HG03558 (cell line): ENCODE measurements at regions not wholly inside any gene's neighbourhood (a gene's known extent, or its start where the extent isn't known, plus 50 kb on each side); places are given as distances from the start of the nearest gene placed in this dataset.
"Not testable (repeated sequence)": the region's sequence is repeated elsewhere in the genome, so short reads cannot be mapped to it uniquely, and the experiment has no call there.

ENCODE experiments used
- ATAC-seq: cut with Tn5 transposase; IDR thresholded peaks from one replicate; pipeline ENCODE4 v1.9.1; 2021; ENCODE audit warnings: moderate number of reproducible peaks; ENCODE audit not compliant: unreplicated experiment; ENCODE audit errors: extremely low read depth

- ATAC-seq: no peak
Observed at GRCh38 chr18:43932140-43932539, 654.9 kb upstream of the SYT4 start.

- no peak for ATAC-seq
Observed at GRCh38 chr18:43933177-43933576, 655.9 kb upstream of the SYT4 start.

DNA sequence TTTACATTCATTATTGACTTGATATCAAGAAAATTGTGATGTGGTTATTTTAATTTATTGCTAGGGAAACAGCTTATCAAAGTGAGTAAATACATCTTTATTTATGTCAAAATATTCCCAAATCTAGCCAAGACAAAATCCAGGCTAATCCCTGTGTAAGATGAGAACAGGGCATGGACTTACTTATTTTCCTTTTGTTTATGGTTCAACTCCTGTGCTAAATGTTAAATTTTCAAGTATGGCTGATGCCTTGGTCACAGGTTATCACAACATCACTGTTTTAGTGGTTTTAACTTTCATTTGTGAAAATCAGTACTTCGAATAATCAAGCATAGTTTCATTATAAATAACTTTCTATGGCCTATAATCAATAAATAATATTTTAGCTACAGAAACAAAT, 657.0 kb upstream of the SYT4 start:
- ATAC-seq: no peak

GRCh38 chr18:43934781-43935471, 657.6 kb upstream of the SYT4 start:
- no peak for ATAC-seq

DNA sequence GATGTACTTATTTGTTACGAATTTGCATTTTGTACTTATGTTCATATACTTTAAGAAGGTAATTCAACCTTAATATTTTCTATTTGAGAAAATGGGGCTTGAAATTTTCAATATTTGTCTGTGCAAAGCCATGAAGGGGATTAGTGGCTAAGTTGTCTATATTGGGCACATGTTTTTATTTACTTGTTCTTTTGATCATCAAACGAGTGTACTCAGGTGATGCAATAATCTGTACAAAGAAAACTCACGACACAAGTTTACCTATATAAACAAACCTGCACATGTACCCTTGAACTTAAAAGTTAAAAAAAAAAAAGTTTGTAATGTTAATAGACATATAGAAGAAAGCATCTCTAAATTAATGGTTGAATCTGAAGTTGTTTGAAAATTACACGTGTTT, 658.9 kb upstream of the SYT4 start:
- ATAC-seq: no peak

DNA sequence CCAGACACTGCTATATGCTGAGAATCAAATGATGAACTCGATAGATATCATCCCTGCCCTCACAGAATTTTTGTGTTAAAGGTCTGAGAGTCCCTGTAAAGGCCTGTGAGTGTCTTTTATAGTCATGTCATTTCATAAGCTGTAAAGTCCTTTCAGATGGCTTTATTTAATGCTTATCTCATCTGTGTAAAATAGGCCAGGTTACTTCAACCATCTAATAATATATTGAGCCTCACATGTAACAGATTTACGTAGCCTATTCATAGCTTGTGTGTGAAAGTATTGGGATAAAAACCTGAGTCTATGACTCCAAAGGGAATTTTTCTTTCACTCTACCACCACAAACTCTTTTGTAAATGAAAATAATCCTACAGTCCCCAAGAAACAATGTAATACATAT, 672.0 kb upstream of the SYT4 start:
- no peak for ATAC-seq

DNA sequence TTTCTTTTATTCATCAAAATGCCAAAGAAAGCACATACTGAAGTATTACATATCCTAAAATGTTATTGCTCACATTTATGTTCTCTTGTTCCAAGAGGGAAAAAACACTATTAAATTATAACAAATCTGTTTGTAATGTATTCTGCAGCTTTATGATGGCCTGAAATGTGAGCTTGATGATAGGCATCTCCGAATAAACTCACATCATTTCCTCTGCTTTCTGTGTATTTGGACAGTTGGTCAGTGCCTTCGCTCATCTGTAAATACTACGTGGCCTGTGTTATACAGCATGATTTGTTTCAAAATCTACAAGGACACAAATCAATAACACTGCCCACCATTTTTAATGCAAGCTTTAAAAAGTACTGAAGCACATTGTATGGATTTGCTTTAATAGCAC, 672.8 kb upstream of the SYT4 start:
- ATAC-seq: no peak

DNA sequence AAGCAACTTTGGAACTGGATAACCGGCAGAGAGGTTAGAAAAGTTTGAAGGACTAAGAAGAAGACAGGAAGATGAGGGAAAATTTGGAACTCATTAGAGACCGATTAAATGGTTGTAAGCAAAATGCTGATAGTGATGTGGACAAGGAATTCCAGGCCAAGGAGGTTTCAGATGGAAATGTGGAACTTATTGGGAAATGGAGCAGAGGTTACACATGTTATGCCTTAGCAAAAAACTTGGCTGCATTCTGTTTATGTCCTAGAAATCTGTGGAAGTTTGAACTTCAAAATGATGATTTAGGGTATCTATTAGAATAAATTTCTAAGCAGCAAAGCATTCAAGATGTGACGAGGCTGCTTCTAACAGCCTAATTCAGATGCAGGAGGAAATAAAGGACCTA, 675.1 kb upstream of the SYT4 start:
- no peak for ATAC-seq

- no peak for ATAC-seq
Observed at GRCh38 chr18:43961722-43962121, 684.4 kb upstream of the SYT4 start.

DNA sequence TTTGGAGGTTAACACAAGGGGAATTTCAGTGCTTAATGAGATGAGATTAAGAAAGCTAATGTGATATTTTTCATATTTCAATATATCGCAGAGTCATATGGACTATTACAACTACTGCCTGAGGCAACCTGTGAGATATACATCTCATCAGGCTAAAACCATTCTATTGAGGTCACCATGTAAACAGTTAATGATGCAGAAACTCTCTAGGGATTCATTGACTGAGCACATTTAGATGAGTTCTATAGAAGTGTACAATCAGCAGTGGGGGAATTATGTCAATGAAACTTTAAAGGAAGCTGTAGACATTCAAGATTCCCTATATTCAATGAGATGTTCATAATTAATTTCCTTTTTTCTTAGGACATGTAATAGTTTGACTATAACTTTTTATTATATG, 687.4 kb upstream of the SYT4 start:
- ATAC-seq: no peak

- ATAC-seq: no peak
Observed at GRCh38 chr18:43965691-43966090, 688.4 kb upstream of the SYT4 start.

DNA sequence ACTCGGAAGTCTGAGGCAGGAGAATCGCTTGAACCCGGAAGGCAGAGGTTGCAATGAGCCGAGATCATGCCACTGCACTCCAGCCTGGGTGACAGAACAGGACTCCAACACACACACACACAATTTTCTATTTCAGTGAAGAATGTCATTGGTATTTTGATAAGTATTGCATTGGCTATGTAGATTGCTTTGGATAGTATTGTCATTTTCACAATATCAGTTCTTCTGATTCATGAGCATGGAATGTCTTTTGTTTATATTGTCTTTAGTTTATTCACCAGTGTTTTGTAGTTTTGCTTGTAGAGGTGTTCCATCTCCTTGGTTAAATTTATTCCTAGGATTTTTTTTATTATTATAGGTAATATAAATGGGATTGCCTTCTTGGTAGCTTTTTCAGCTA, 693.4 kb upstream of the SYT4 start:
- no peak for ATAC-seq

- no peak for ATAC-seq
Observed at GRCh38 chr18:43978174-43978573, 700.9 kb upstream of the SYT4 start.

DNA sequence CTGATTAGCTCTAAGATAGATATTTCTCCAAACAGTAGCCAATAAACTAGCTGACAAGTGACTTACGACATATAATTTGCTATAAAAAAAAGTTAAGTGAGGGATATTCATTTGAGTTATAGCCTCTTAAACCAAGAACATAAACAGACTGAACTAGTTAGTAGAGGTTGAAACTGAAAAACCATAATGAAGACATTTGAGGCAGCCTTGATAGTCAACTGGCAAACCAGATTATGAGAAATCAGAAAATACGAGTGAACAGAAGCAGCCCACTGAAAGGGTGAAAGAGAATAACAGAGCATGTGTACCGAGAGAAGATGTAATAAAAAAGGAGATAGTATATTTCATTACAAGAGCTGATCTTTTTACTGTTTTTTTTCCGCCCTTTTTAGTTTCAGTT, 698.1 kb upstream of the SETBP1 start:
- ATAC-seq: no peak

GRCh38 chr18:43987061-43987460, 693.6 kb upstream of the SETBP1 start:
- ATAC-seq: not testable (repeated sequence)

DNA sequence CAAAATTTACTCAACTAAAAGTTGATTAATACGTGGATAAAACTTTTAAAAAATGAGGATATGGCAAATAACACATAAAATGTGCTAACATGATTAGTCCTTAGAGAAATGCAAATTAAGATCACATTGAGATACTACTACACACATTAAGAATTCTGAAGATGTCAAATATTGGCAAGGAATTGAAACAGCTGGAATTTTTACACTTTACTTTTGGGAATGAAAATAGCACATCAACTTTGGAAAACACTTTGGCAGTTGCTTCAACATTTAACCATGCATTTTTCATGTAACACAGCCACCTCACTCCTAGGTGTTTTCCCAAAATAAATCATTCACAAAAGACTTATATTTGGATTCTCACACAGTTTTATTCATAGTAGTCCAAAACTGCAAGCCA, 687.9 kb upstream of the SETBP1 start:
- no peak for ATAC-seq

DNA sequence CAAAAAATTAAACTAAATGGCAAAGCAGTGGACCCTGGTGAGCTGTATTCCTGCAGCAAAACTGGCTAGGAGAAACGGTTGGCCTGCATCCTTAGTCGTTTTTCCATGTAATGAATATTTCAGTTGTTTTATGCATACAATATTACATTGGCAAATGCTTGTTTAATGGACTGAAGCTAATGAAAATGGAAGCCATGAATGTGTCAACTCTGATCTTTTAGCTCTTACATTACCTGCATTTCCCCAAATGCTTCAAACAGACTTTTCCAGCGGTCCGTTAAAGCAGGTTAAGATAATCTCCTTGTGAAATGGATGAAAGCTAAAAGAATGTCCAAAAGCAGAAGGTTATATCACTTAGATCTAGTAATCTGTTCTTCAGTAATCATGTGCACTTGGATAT, 686.3 kb upstream of the SETBP1 start:
- no peak for ATAC-seq

DNA sequence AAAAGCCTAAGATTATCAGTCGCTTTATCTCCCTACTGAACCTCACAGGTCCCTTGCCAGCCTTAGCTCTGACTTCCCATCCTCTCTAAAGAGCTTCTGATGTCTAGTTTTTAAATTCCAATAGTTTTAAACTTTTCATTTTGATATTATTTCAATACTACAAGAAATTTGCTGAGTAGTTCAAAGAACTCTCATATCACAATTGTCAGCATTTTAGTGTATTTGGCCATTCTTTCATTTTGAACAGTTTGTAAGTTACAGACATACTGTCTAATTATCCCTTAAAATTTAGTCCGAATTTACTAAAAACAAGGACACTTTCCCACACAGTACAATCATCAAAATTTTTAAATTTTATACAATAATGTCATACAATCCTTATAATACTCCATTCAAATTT, 666.8 kb upstream of the SETBP1 start:
- ATAC-seq: no peak

GRCh38 chr18:44025421-44025820, 655.3 kb upstream of the SETBP1 start:
- no peak for ATAC-seq

- ATAC-seq: no peak
Observed at GRCh38 chr18:44028109-44028508, 652.6 kb upstream of the SETBP1 start.

- no peak for ATAC-seq
Observed at GRCh38 chr18:44031063-44031462, 649.6 kb upstream of the SETBP1 start.

GRCh38 chr18:44033144-44033701, 647.5 kb upstream of the SETBP1 start:
- peak; percentile 51 for ATAC-seq
